Lung (tissue), 11 donors: ENCODE measurements at regions not wholly inside any gene's neighbourhood (a gene's known extent, or its start where the extent isn't known, plus 50 kb on each side); places are given as distances from the start of the nearest gene placed in this dataset.

Experiments used
- ATAC-seq: fragments of 200-7000 bp; cut with Tn5 transposase; one replicate; pipeline ENCODE4 v1.9.1; 2020; ENCODE audit warnings: moderate number of reproducible peaks; ENCODE audit not compliant: insufficient read depth, low FRiP score
- DNase-seq, 3 donors: peaks; one replicate each; pipeline ENCODE4 v3.0.0-alpha.2; 2013 to 2017
- H3K27ac ChIP-seq, 2 donors: one replicate each; pipeline ENCODE4 v1.5.1; 2013; ENCODE audit warnings: mild to moderate bottlenecking in 2 of 2, moderate library complexity in 2 of 2, control low read depth in 1 of 2, inconsistent platforms in 1 of 2, low read depth in 1 of 2, low read length in 1 of 2
- H3K27me3 ChIP-seq, 3 donors: one replicate each; pipeline ENCODE4 v1.5.1; 2013; ENCODE audit warnings: low read length in 2 of 3; ENCODE audit not compliant: control insufficient read depth in 3 of 3, insufficient read depth in 3 of 3
- H3K36me3 ChIP-seq, 4 donors: one replicate each; pipeline ENCODE4 v1.5.1; 2013; ENCODE audit warnings: low read length in 4 of 4, mild to moderate bottlenecking in 1 of 4, moderate library complexity in 1 of 4; ENCODE audit not compliant: control insufficient read depth in 4 of 4, insufficient read depth in 4 of 4
- H3K4me1 ChIP-seq, 5 donors: one replicate each; pipeline ENCODE4 v1.5.1; 2013; ENCODE audit warnings: low read length in 5 of 5, mild to moderate bottlenecking in 2 of 5, moderate library complexity in 1 of 5; ENCODE audit not compliant: control insufficient read depth in 5 of 5, insufficient read depth in 5 of 5
- H3K4me3 ChIP-seq: one replicate; pipeline ENCODE4 v1.5.1; 2013; ENCODE audit warnings: mild to moderate bottlenecking, control low read depth, moderate library complexity
- H3K9ac ChIP-seq, 2 donors: one replicate each; pipeline ENCODE4 v1.5.1; 2013; ENCODE audit warnings: low read length in 2 of 2, control low read depth in 1 of 2; ENCODE audit not compliant: insufficient read depth in 1 of 2
- H3K9me3 ChIP-seq, 4 donors: one replicate each; pipeline ENCODE4 v1.5.1; 2013; ENCODE audit warnings: low read length in 3 of 4, mild to moderate bottlenecking in 1 of 4, moderate library complexity in 1 of 4; ENCODE audit not compliant: control insufficient read depth in 4 of 4, insufficient read depth in 3 of 4
- CTCF ChIP-seq: IDR thresholded peaks from 2 replicates; pipeline ENCODE4 v1.5.1; 2012; ENCODE audit warnings: mild to moderate bottlenecking; ENCODE audit errors: control extremely low read depth, extremely low read depth
- WGBS, 2 donors: extraction: QIAGEN DNeasy Blood & Tissue Kit; methylation state at CpG; one replicate each; pipeline ENCODE4 v1.1.7; 2013; 5-methylcytosine and 5-hydroxymethylcytosine counted together
- donor health status: control.
- donor health status: control.
- donor health status: Bipolar disorder and iron deficiency.
- donor health status: healthy.
- donor health status: DM: yes; HTN: yes; CAD: no.

DNA sequence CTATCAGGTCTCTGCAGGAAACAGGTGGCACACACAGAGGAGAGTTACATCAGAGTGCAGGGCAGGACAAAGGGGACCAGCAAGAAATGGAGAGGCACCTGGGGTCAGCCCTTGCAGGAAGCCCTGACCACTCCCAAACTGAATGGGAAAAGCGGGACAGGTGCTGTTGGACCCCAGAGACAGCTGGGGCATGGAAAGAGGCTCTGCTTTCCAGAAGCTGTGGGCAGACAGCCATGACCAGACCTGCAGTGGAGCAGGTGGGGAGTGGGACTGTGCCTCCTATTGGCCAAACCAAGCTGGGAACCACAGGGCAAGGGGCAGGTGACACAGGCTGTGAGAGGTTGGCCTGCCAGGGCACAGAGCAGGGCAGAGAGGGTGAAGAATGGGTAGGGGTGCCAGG is 125.8 kb downstream of the BOD1 start:
- Histone ChIP-seq H3K9ac (no peak overlapping the region), H3K27ac (no peak overlapping the region), H3K9me3 (peaks cover 0 to 4% (median 0%) of the 10 kb centered on the region in 4 donors), H3K36me3 (no peaks in the 10 kb centered on the region), H3K4me3 (no peak overlapping the region), H3K4me1 (no peaks in the 10 kb centered on the region), H3K27me3 (no peaks in the 10 kb centered on the region)
- no peak for DNase-seq
- 81 to 100% methylated on average over 1 of the region's 1 CpG for WGBS, 2 donors
- no peak for ATAC-seq
- no peak for TF ChIP-seq CTCF

DNA sequence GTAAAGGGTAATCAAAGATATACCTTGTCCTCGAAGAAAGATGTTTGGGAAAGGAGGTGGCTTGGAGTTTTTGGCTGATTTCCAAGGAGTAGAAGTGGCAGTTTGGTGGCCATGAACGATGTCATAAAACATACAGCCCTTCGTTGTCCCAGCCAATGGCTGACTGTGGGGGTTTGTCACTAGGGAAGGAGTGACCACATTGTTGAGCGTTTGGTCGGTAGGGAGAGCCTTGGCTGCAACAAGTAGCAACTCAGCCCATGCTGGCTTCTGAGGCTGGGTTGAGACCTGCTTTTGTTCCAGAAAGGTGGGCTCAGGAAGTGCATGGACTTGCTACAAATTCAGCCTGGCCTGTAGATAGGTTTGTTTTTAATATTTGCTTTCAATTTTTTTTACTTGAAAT is 128.3 kb downstream of the BOD1 start:
- H3K4me3 ChIP-seq: no peak overlapping the region
- 42 to 74% methylated on average over 5 of the region's 5 CpGs for WGBS, 2 donors
- H3K4me1 ChIP-seq: no peaks in the 10 kb centered on the region
- ATAC-seq (no peak), DNase-seq (no peak)
- H3K27me3 ChIP-seq: peaks cover 0 to 3% (median 0%) of the 10 kb centered on the region in 3 donors
- no peak overlapping the region for H3K27ac ChIP-seq
- TF ChIP-seq CTCF: no peak
- no peaks in the 10 kb centered on the region for H3K36me3 ChIP-seq
- peaks cover 0 to 4% (median 0%) of the 10 kb centered on the region in 4 donors for H3K9me3 ChIP-seq
- no peak overlapping the region for H3K9ac ChIP-seq

DNA sequence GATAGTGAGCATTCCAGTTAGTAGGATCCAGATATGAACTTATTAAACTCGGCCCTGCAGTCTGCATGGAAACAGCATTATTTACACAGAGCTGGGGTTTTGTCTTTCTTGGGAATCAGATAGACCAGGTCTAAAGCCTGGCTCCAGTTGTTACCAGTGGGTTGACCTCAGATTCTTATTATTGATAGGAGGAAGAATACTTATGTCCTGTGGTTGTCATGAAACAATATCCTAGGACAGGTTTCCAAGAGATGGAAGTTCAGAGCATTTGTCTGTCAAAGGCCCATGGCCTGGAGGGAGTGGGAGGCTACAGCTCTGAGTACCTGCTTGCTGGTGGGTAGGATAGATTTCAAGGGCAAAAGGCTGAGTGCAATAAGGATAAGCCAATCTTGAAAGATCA is 129.2 kb downstream of the BOD1 start:
- no peak for TF ChIP-seq CTCF
- WGBS, 2 donors: 67 to 71% methylated on average over 1 of the region's 1 CpG
- Histone ChIP-seq H3K9me3 (peaks cover 0 to 3% (median 0%) of the 10 kb centered on the region in 4 donors), H3K36me3 (no peaks in the 10 kb centered on the region), H3K27me3 (peaks cover 0 to 3% (median 0%) of the 10 kb centered on the region in 3 donors), H3K27ac (no peak overlapping the region), H3K4me3 (no peak overlapping the region), H3K9ac (no peak overlapping the region), H3K4me1 (no peaks in the 10 kb centered on the region)
- DNase-seq (no peak), ATAC-seq (no peak)
